ENCODE measurements at regions not wholly inside any gene's neighbourhood (a gene's known extent, or its start where the extent isn't known, plus 50 kb on each side); places are given as distances from the start of the nearest gene placed in this dataset.

DNA sequence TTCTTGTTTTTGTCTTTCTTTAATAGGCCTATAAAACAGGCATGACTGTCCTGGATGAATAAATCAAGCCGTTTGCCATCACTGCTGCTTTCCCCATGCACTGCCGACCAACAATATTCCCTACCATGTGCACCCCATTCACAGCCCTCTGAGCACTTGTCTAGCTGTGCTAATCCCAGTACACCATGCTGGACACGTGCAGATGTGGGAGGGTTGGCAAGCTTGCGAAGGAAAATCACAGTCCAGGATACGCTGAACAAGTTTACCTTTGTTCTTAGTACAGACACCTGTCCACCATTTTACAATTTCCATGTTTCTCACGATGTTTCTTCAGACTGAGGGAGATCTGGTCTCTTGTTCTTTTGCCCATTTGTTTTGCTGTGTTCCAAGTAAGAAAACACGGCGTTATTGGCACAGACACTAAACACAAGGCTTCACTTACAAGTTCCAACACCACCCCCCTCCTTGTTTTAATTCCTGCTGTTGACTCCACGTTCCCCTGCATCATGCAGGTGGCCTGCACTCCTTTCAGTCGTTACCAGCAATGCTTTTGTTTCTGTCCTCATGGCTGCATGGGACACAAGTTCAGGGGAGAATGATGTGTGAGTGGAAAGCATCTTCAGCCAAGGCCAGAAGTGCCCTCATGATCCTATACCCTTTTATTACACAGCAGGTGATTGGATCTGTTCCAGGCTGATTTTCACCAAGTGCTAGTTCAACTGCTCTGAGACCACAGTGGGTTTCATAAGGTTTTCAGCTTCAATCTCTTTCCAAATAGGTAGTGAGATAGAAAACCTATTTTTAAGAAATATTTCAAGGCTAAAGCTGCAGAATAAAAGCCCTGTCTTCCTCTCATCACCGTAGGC, 608.9 kb downstream of the IRX1 start:
- no peak for DNase-seq

DNA sequence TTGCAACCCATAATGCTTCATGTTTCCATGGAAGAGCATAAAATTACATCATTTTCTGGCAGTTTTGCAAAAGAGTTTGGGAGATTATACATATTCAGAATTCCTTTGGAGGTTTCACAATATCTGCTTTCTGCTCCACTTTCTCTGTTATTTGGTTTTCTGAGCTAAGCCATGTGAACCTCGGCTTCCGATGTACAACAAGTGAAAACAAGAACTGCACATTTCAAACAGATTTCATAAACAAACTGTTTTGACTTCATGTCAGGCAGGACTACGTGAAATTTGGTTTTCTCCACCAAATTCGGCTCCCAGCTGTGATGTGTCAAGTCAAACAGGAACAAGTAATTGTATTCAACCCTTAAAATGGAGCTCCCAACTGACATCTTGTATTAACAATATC, 609.8 kb downstream of the IRX1 start:
- no peak for DNase-seq

DNA sequence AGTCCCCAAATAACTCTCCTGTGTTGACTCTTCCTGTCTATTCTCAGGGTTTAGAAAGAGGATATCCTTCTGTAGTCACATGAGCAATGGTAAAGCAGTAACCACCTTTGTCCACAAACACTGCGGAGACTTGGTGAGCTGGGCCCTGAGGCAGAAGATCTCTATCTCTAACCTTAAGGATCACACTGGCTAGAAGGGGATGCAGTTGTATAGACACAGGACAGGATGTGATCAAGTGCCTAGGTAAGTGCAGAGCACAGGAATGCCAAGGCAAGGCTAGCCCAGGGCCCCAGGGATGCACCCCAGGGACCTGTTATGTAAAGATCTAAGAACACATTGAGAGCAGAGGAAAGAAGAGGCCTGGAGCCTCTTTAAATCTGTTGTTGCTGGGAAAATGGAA, 610.5 kb downstream of the IRX1 start:
- no peak for DNase-seq

DNA sequence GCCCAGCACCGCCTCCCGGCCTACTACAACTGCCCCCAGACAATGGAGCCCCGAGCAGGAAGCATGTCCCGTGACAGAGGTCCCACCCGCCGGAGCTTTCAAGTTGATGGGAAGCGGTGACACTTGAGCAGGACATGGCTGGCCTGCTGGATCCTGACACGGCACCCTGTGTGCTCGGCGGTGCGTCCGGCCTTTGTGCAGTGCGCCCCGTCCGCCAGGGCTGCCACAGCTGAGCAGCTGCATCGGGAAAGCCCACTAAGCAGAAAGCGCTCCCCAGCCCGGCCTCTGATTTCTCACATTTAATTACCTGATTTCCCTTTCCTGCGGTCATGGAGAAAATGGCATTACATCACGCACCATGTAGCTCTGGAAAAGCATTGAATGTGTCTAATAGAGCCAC, 611.9 kb downstream of the IRX1 start:
- DNase-seq: no peak

DNA sequence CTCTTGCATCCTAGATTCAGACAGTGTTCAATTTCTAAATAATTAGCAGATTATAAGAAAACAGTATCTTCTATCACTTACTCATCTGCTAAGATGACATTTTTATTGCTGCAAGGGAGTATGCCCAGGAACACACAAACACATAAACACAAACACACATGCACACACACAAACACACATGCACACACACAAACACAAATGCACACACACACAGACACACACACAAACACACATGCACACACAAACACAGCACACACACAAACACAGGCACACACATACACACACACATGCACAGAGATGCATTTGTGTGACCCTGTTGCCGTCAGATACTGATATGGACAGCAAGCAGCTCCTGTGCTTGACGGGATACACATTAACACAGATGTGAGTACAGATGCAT, 612.9 kb downstream of the IRX1 start:
- no peak for DNase-seq

DNA sequence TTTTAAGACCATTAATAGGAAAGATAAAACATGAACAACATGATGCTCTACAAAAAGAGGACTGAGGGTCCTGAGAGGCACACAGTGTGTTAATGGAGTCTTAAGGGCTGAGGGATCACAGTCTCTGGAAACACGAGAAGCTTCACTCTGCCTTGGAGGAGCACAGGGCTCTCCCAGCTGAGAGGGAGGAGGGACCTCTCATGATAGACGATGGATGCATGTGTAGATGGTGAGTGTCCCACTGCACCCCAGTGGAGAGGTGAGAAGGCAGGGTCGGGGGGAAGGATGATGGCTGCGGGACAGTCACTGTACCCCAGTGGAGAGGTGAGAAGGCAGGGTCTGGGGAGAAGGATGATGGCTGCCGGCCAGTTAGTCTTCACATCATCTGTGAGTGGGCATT, 613.4 kb downstream of the IRX1 start:
- DNase-seq: no peak

DNA sequence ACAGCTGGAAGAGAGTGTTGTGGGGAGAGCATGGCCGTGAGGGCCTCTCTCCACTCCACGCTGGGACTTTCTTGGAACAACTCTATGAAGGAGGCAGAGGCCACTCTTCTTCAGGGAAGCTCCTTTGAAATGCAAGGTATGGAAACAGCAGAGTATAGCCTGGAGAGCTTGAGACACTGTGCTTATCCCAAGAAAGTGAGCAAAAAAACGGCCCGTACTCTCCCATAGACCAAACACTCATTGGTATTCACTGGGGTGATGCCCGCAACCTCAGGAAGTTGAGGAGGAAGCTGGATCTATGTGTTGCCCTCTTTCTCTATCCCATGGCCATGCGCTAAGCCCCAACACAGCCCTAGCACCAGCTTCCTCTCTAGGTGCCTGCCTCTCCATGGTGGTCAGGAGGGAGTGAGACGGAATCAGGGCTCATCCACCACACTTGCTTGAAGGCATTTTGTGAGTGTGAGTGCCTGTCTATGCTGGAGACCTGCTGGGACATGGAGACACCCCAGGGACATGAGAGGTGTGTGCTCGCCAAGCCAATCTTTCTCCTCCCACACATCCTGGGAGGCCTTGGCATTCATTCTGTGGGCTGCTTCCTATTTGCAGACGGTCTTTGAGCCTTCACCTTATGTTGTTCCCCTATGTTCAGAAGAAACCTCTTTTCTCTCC, 616.6 kb downstream of the IRX1 start:
- no peak for DNase-seq

DNA sequence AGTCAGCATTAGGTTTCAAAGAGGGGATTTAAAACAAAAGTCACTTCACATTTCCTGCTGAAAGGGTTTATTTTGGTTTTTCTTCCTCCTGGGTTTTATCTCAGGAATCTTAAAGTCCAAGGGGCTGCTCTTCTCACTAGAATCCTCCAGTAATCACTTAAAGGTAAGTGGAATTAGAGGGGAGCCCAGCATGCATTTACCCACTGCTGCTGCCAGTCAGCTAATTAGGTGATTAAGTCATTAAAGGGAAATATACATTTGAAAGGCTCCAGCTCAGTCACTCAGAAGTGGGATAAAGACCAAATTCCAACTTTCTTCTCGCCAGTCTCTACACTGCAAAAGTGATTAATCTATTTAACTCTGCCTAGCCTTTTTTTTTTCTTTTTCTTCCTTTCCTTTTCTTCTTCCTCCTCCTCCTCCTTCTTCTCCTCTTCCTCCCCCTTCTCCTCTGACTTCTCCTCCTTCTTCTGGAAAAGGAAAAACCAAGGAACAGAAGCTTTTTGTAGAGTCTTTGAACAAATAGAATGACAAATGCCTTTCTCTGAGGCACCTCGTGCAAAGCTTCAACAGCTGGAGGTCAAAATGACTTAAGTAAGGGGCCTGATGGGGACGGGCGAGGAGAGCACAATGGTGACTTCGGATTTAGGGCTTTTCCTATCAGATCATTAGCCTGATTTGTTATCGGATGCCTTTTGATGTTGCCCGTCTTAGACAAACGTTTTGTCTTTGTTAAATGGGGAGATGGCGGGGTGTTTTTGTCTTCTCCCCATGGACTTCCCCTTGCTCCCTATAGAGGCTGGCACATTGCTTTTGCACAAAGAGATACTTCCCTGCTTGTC, 617.6 kb downstream of the IRX1 start:
- peak; percentile 63 for DNase-seq

DNA sequence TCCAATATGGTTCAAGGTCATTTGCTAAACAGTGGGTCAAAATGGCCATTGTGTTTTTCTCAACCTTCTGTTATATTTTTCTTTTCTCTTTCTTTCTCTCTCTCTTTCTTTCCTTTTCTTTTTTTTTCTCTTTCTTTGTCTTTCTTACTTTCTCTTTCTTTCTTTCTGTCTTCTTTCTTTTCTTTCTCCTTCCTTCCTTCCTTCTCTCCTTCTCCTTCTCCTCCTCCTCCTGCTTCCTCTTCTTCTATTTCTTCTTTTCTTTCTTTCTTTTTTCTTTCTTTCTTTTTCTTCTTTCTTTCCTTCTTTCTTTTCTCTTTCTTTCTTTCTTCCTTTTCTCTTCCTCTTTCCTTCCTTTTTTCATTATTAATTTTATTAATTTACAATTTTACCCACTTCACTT, 619.5 kb downstream of the IRX1 start:
- DNase-seq: no peak

DNA sequence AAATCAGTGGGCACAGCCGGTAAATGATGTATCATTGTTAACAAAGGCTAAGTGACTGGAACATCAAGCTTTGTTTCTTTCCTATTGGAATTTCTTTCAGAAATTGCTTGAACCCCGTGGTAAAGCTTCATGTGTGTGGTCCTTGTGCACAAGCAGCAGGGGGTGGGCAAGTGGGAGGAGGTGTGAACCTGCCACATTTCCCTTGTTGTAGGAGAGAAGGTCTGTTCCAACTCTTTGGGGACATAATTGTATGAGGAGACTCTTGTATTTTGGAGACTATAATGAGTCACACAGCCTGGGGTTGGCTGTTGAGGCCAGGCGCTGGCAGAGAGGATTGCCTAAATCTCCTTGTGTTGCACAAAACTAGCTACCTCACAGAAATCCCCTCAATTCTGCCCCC, 620.5 kb downstream of the IRX1 start:
- DNase-seq: no peak

DNA sequence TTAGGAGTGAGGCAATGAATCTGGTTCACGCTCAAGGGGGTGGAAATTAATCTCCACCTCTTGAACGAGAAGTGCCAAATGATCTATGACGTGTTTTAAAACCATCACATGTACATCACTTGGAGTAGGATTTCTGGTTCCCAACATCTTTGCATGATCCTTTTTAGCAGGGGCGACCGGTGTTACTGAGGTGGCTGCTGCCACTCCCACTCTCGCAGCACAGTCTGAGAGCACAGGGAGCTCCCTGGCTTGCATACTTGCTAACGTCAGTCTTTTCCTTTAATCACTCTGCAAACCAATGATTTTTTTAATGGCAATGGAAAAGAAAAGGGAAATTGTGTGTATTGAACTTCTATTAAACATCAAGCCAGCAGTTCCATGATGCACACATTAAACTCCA, 624.4 kb downstream of the IRX1 start:
- no peak for DNase-seq

DNA sequence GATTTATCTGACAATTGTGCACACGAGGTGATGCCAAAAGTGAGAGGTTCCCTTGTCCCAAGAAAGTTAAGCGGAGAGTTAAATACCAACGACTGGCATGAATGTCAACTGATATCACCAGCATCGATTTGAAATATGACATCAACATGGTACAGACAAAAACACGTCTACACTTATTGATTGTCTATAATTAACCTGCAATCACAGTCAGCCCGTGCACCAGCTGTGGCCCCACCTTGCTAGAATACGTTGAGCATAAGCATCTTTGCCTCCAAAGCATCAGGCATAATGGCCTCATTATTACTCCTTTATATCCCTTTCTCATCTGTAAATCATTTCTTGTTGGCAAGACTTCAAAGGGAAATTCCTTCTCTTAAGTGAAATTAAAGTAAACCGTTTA, 625.4 kb downstream of the IRX1 start:
- DNase-seq: no peak

DNA sequence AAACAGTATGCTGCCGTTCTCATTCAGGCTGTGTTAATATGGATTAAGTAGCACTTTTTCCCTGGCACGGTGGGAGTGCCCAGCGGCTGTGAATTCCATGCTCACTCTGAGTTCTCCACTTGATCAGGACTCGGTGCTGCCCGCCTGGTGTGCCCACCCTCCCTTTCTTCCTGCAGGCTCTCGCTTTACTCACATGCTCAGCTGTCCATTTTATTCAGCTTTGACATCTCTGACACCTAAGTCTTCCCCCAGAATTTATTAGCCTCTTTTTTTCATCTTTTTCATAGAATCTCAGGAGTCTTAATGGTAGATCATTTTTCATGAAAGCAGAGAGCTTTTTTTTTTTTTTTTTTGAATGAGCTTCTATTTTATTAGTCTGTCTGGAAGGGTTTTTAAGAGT, 626.5 kb downstream of the IRX1 start:
- no peak for DNase-seq

DNA sequence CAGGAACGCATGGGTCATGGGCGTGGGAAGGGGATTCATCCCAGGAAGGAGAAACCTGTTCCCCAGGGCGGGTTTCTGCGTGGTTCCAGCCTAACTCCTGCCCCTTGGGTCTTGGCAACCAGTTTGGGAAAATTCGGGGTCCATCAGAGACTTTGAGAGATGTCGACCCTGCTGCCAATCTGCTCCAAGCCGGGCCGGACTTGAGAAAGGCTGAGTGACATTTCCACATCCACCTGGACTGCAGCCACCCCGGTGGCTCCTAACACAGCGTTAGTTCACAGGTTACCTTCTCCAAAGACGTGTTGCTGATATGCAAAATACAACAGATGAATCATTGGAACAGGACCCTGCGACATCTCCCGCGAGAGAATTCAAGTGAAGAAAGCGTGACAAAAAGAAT, 627.2 kb downstream of the IRX1 start:
- DNase-seq: no peak

DNA sequence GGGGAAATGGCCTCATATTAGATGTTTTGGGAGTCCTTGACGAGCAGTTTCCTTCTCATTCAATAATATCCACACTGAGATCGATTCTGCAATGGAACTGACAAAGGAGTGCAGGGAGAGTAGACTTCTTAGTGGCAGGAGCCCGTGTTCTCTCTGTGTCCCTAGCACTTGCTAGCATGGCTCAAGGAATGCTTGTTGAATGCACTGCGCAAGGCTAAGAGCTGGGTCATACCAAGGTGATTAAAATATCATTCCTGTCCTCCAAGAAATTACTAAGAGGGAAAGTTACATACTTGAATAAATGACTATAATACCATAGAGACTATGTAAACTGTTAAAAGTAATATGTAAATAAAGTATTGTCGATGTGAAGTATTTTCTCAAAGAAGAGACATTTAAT, 630.1 kb downstream of the IRX1 start:
- DNase-seq: no peak

DNA sequence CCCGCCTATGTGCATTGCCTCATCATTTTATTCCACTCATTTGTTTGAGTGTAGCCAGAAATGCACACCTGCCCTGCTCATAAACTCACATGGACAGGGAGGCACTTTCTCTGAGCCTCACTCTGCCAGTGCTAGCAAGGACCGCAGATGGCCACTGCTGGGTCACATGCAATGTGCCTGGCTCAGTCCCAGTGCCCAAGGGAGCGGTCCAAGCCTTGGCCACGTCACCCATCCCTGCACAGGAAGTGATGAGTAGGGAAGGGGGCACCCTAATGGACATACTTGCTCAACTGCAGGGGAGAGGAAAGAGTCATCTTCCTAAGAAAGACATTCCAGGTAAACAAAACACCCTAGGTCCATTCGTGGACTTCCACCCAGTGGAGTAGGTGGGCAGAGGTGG, 630.9 kb downstream of the IRX1 start:
- DNase-seq: no peak

DNA sequence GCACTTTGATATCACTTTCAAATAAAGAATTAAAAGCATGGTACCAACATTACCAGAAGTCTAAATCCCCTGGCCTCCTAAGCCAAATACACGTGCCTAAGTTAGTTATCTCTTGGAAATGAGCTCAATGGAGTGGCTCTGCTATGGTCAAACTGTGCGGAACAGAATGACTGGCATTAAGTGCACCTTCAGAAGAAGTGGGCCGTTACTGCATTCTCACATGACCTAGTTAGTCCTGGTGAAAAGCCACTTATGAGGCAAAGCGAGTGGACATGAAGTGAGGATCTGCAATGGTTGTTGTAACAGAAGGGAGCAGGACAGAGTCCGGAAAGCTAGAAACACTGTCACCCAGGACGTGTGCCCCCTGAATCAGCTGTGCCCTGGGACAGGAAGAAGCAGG, 633.1 kb downstream of the IRX1 start:
- peak; percentile 40 for DNase-seq

DNA sequence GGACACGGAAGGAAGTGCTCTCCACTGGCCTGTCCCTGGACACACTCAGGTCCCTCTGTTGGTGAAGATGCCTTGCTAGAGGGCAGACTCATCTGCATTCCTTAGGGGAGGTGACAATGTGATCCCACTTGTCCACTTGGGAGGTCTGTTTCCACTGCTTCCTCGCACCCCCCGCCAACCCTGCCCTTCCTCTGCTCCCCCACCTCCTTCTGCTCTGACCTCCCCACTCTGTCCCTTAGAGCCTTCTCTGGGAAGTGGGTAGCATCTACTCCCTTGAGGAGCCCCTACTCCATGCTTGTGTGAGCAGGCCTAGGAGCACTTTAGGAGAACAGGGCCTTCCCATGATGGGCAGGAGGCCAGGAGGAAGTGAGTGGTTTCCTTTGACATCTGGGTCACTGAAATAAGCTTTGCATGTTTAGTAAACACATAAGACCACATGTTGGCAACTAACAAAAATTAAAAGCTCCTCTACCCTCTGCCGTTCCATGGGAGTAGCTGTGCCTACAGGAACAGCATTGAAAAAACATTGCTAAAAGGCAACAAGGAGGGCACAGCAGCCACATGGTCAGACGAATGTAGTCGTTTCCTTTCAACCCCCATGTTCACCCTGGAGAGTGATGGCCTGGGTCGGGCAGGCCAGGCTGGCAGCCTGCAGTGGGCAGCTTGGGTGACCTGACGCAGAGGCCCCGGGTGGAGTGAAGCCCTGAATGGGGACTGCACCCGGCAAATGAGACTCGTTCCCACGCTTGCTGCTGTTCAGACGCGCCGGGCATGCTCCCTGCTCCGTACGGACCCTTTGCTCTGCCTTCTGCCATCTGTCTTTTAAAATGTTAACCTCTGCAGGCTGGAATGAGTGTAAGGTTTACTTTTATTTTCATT, 634.0 kb downstream of the IRX1 start:
- no peak for DNase-seq

DNA sequence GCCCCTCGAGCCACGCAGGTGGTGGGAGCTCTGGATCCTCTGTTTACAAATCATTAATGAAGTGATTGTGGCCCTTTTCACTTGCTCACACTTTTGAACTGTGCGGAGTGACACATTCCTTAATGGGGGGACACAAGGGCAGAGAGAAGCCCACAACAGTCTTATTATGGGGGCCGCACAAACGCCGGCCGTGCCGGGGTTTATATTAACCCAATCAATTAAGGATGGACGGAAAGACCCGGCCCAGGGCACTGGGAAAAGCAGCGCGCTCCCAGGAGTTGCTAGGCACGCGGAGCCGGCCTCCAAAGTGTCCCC, 634.8 kb downstream of the IRX1 start:
- no peak for DNase-seq

DNA sequence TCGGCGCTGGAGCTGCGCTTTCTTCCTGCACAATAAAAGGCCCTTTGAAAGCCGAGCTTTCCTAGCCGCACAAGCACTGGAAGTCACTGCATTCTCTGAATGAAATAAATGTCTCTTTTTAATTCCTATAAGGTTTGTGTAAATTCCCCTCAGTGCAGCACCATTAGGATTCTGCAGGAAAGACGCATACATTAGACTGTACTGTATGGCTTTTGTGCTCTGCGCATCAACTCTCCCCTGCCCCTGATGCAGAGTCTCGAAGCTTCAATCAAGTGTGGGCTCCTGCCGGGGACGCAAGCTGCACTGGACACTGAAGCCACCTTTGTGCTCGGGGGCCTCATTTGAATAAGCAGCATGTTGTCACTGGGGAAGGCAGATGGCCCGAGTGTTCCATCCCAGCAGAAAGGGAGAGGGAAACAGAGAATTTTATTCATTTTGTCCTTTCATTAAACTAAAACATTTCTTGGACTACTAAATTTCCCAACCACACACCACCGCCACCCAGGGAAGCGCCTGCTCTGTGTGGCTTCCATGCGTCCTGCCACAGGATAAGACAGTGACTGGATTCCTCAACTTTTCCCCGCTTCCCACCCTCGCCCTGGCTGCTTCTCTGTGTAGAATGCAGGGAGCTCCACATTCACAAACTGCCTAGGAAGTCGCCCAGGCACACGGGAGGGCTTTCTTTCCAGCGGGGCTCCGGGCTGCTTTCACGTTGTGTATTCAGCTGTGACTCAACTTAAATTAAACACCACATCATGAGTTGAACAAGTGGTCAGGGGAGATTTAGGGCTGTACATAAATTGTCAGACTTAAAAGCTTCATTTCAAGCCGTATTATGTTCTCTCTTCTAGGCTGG, 635.4 kb downstream of the IRX1 start:
- no peak for DNase-seq

DNA sequence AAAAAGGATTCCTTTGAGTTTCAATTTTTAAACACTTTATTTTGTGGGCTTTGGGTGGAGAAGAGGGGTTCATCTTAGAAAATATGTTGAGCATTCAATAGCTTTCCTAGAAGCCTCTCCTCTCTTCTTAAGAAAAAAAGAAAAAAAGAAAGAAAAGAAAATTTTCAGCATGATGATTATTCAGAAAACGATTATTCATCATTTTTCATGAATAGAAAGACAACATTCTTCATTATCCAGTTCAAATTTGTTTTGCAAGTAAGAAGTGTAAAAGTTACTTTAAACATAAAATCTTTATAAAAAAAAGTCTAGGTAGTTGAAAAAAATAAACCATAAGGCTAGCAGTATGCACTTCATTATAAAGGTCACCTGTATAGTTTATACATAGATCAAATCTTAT, 636.5 kb downstream of the IRX1 start:
- no peak for DNase-seq

DNA sequence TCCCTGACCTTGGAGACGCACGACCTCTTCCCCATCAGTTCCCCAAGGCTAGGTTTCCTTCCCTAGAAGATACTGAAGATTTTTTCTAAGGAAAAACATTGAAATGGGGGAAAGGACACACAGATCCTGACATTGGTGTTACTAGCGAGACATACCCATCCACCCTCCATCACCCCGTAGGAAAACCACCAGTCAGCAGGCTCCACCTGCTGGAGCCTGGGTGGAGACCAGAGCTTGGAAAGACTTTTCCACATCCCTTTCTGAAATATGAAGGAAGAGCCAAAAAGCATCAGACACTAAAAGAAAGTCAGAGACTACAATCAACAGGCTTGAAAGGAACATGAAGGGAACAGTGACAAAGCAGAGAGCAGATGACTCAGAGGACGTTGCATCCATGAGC, 638.0 kb downstream of the IRX1 start:
- DNase-seq: peak; percentile 12

Data from NCI-H82 (cell line).